GM20000 (cell line): ENCODE measurements at regions not wholly inside any gene's neighbourhood (a gene's known extent, or its start where the extent isn't known, plus 50 kb on each side); places are given as distances from the start of the nearest gene placed in this dataset.

ENCODE experiments used
- DNase-seq: peaks from one replicate; pipeline ENCODE4 v3.0.0; 2012; ENCODE audit warnings: low spot score
- TF ChIP-seq, protein P1 (sequence below): IDR thresholded peaks from 2 replicates; pipeline ENCODE4 v1.5.1; 2012; ENCODE audit warnings: mild to moderate bottlenecking, control low read depth; ENCODE audit errors: extremely low read depth, missing control alignments

DNA sequence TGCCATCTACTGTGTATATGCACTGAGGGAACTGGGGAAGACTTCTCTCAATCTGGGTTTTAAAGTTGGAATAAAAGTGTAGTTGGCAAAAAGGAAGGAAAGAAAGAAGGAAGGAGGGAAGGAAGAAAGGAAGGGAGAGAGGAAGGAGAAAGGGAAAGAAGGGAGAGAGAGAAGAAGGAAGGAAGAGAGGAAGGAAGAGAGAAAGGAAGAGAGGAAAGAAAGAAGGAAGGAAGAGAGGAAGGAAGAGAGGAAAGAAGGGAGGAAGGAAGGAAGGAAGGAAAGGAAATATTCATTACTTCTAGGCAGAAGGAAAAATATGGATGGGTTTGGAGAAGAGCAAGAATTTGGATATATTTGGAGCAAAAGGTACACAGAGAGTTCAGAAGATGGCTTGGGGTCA lies 343.6 kb upstream of the AUTS2 start:
- no peak for DNase-seq
- TF ChIP-seq, protein P1, sequence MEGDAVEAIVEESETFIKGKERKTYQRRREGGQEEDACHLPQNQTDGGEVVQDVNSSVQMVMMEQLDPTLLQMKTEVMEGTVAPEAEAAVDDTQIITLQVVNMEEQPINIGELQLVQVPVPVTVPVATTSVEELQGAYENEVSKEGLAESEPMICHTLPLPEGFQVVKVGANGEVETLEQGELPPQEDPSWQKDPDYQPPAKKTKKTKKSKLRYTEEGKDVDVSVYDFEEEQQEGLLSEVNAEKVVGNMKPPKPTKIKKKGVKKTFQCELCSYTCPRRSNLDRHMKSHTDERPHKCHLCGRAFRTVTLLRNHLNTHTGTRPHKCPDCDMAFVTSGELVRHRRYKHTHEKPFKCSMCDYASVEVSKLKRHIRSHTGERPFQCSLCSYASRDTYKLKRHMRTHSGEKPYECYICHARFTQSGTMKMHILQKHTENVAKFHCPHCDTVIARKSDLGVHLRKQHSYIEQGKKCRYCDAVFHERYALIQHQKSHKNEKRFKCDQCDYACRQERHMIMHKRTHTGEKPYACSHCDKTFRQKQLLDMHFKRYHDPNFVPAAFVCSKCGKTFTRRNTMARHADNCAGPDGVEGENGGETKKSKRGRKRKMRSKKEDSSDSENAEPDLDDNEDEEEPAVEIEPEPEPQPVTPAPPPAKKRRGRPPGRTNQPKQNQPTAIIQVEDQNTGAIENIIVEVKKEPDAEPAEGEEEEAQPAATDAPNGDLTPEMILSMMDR = no peak

DNA sequence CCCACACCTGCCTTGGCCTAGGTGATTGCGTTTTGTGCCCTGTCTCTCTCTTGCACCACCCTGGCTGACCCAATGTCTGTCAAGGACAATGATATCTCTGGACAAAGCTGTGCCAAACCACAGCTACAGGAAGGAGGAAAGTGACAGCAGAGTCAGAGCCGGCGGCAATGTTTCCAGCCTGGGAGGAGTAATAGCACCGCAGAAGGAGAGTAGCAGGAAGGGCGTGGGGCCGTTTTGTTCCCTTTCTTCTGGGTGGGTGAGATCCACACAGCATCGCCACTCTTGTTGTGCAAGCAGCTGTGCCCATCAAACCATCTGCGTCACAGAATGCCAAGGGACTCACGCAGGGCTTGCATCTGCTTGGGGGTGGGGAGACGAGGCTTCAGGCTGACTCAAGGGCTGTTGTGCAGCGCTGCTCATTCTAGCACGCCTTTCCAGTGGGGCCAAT lies 341.6 kb upstream of the AUTS2 start:
- no peak for DNase-seq
- TF ChIP-seq, protein P1 = no peak

DNA sequence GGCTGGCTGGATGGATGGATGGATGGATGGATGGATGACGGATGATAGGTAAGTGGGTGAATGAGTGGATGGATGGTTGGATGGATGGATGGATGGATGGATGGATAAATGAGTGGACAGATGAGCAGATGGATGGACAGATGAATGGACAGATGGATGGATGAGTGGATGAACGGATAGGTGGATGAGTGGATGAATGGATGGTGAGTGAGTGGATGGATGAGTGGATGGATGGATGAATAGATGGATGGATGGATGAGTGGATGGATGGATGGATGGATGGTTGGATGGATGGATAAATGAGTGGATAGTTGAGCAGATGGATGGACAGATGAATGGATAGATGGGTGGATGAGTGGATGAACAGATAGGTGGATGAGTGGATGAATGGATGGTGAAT lies 340.7 kb upstream of the AUTS2 start:
- no peak for DNase-seq
- TF ChIP-seq, protein P1 = no peak

DNA sequence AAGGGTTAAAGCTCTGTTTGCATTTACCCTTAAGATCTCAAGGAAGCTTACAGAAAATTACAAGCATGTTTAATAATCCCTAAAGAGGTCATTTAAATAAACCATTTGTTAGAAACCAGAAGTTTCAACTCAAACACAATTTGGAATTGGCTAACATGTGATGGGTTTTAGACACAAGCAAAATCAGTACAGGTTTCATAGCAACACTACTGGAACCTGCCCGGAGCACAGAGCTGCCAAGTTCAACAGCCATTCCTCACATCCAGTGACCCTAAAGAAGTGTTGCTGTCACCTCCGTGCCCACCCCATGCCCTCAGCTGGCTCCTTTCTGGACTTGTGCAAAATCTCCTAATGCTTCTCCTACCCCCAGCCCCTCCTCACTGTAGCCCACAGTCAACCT lies 338.8 kb upstream of the AUTS2 start:
- TF ChIP-seq, protein P1 = no peak
- no peak for DNase-seq

DNA sequence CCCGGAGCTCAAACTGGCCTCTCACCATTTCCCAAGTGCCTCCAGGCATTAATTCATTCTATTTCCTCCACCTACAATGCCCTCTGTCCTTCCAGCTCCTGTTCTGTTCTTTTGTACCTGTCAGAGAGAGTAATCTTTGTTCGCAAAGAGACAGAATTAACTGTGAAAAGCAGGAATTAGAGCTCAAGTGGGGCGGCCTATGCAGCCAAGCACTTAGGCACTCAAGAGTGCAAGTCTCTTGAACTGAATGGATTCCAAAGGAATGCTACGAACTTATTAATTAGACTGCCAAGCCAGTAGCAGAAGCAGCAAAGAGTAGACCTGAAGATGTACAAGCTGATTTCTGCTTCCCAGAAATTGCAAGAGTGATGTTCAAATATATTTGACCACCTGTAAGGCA lies 338.3 kb upstream of the AUTS2 start:
- TF ChIP-seq, protein P1 = no peak
- no peak for DNase-seq

DNA sequence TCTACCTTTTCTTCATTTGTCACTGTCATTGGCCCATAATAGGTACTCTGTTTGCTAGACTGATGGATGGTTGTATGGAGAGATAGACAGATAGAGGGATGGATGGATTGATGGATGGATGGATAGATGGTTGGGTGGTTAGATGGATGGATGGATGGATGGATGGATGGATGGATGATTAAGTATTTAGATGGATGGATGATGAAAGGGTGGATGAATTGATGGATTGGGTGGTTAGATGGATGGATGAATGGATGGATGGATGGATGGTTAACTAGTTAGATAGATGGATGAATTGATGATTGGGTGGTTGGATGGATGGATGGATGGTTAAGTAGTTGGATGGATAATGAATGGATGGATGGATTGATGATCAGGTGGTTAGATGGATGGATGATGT lies 334.7 kb upstream of the AUTS2 start:
- TF ChIP-seq, protein P1 = no peak
- no peak for DNase-seq

DNA sequence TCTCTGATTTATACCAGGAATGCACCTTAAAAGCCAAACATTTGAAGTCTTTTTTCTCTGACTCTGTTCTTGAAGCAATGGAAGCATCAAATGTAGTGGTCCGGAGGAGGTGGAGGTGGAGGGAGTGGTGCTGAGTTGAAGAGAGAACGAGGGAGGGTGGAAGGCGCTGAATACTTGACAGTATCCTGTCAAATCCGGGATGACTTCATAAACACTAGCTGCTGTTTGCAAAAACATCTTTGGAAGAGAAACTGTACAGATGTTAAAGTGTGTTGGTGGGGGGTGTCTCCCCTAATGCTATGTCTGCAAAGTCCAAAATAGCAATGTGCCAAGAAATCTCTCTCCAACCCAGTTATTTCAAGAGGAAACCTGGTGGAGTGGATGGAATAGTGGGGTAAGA lies 328.5 kb upstream of the AUTS2 start:
- no peak for DNase-seq
- TF ChIP-seq, protein P1 = no peak

DNA sequence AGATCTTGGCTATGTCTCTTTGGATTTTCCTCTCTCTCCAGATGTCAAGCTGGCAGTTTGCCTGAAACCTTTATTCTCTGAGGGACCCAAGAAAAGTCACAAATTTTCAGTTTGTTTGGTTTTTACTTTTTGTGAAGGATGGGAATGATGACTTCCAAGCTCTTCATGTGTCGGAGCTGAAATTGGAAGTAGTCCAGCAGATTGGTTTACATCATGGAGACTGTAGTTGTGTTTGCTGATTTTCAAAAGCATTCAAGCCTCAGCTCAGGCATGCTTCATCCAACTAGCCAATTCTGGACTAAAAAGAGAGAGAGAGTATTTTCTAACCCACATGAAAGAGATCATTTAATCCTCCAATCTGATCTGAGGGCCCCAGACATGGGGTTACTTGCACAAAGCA lies 326.2 kb upstream of the AUTS2 start:
- no peak for DNase-seq
- TF ChIP-seq, protein P1 = no peak
